SH-SY5Y (cell line): ENCODE measurements at regions not wholly inside any gene's neighbourhood (a gene's known extent, or its start where the extent isn't known, plus 50 kb on each side); places are given as distances from the start of the nearest gene placed in this dataset.

Source experiments
- GATA2 ChIP-seq: IDR thresholded peaks from 2 replicates; pipeline ENCODE4 v1.6.1; 2011; ENCODE audit warnings: mild to moderate bottlenecking, low read depth, low read length
- GATA3 ChIP-seq: IDR thresholded peaks from 2 replicates; pipeline ENCODE4 v1.6.1; 2011; ENCODE audit warnings: low read depth, mild to moderate bottlenecking, low read length, moderate library complexity

DNA sequence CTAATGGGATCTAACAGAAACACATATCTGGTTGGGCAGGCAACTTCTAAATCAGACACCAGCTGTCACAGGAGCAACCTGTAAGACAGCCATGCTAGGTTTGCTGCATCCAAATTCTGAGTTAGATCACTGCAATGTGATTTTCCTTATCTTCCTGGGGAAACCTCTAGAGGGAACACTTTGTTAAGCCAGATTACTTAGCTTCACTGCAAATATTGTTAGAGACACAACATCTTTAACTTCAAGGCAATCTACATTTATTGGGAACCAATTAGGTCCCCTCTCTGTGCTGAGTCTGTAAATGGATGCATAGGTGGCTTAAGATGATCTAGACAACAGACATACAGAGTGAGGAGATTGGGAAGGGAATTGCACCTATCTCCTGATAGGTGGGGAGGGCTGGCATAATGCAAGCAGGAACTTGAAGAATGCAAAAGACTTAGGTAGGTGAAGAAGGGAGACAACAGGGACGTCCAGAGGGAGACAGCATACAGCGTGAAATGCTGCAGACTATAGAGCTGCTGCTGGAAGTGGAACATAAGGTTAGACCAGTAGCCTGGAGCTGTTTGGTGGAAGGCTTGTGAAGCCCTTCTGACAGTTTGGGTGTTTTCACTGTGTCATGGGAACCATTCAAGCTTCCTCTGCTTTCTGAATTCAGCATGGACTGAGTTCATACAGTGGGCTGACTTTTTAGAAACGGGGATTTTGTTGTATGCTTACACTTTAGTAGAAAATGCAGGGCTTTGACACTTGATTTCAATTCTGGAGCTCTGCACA is 109.8 kb upstream of the ELMO1 start:
- TF ChIP-seq GATA3 (no peak), GATA2 (no peak)

DNA sequence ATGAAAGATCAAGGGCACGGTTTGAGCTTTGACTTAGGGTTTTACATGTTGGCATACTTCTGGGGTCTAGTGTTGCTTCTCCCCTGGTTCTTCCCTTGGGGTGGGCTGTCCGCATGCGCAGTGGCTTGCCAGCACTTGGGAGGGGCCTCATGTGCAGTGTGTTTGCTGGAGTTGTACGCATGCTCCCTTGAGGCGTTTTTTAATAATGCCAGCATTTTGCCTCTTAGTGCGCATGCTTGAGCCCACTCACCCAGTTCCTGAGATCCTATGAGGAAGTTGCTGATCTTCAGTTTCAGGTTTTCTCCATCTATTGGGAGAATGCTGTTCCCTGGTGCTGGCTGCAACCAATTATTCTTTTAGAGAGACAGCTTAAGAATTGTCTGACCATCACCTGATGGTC is 113.4 kb upstream of the GPR141 start:
- TF ChIP-seq GATA2 (no peak), GATA3 (no peak)

DNA sequence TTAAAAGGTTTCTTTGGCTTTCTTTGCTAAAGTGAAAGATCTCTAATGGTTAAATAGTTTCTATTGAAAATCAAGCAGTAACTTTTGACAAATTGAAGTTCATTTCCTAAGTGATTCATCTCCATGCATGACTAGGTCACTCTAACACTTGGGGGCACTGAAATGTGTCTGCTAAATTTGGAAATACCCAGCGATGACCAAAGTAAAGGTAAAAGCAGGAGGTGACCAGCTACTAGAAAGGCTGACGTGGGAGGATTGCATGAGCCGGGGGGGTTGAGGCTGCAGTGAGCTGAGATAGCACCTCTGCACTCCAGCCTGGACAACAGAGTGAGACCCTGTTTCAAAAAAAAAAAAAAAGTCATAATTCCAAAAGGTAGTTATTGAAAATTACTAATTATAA is 111.8 kb upstream of the GPR141 start:
- TF ChIP-seq GATA2, result no peak
- no peak for TF ChIP-seq GATA3

DNA sequence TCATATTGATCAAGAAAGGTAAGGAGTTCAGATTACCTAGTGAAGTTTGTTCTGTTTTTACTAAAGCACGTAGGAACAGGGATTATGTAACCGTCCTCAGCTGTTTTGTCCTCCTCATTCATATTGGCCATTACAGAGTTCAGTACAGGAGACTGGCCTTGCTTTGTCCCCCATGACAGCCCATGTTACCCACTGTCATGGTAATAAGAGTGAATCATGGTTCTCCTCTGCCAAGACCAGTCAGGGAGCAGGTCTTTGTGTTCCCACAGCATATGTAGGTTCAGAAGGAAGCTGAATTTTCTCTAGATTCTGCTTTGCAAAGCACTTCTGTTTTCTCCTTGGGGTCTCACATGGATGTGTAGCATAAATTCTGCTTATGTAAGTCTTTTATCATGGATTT is 106.2 kb upstream of the GPR141 start:
- no peak for TF ChIP-seq GATA2

DNA sequence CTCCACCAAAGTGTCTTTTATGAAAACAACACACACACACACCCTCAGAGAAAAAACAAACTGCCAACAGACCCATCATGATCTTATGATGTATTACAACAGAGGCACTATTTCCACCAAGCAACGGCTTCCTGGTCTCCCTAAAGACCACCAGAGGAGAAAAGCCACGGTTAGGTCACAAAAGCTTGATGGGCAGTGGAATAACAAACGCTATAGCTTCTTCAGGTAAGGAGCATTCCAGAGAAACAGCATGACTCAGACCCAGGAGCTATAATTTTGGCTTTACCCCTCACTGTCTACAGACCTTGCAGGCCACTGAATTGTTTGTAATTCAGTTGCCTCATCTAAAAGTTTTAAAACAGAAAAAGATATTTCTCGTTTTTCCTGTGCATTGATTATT is 105.7 kb upstream of the GPR141 start:
- TF ChIP-seq GATA2, result no peak
- TF ChIP-seq GATA3, result no peak

DNA sequence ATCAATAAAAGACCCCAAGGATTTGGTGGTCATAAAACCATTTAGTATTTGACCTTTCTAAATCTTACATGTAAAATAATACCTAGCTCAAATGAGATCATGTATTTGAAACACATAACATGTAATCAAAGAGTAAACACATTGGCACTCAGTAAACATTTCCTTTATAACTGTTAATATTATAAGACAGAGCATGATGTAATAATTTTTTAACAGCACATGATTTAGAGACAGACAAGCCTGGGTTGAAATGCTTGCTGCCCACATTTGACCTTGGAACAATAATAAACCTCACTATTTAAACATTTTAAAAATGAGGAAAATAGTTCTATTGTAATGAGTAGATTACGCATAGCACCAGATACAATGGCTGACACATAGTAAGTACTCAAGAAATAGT is 105.2 kb upstream of the GPR141 start:
- TF ChIP-seq GATA2 (no peak), GATA3 (no peak)

DNA sequence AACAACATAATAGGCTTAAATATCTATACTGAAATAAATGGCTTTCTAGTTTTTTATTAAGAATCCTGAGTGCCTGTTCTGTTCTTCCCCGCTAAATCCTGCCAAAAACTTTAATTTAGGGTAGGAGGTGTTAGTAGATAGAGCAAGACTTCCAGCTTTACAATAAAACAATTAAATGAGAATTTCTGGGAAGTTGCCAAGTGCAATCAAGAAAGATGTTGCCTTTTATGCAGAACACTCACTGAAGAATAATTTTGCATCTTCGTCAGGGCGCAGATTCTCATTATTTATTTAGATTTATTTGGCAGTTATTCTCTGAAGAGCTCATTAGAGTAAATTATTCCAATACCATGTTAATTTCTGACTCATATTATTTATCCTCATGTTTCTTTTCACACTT is 103.2 kb upstream of the GPR141 start:
- TF ChIP-seq GATA2 (no peak), GATA3 (no peak)

DNA sequence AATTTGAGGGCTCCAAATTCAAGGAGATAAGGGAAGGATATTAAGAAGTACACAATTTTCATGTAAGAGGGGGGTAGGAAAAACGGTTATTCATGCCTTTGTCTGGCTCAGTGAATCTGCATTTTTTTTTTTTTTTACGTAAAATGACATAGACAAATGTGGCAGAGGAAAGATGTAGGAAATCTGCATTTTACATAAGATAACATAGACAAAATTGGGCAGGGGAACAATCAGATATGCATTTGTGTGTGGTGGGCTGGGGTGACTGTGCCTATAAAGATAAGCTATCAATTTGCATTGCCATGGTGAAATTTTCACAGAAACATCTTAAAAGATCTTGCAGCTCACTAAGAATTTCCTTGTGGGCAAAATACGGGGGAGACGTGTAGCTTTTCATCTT is 92.7 kb upstream of the GPR141 start:
- TF ChIP-seq GATA2, result peak; percentile 41; the same call in 1 of the 2 replicates
- no peak; the same call in 1 of the 2 replicates for TF ChIP-seq GATA3

DNA sequence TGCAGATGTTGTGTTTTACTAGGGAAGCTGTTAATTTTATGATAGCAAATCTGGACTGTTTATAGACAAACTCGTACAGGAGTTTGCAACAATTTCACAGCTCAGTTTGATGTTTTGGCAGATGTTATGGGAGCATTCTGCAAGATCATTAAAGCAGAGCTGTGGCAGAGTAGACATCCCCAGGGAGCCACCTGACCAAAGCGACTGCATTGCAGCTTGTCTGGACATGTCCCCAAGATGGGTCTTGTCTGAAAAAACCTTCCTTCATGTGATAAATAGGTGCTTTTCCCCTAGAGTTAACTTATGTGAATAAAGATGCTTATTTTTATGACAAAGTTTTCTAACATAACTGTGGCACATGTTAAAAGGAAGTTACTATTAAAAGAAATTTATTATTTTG is 91.2 kb upstream of the GPR141 start:
- TF ChIP-seq GATA3, result no peak
- TF ChIP-seq GATA2, result no peak

DNA sequence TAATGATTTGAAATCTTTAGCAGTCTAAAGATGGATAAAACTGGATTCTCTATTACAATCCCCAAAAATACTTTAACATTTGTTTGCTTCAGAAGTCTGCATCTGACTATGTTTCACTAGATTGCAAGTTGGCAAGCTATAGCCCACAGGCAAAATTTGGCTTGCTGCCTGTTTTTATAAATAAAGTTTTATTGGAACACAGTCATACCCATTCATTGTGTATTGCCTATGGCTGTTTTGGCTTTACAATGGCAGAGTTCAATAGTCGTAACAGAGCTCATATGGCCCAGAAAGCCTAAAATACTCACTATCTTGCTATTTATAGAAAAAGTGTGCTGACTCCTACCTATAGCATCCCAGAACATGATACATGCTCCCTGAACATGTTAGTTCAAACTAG is 89.0 kb upstream of the GPR141 start:
- TF ChIP-seq GATA2 (no peak), GATA3 (no peak)

DNA sequence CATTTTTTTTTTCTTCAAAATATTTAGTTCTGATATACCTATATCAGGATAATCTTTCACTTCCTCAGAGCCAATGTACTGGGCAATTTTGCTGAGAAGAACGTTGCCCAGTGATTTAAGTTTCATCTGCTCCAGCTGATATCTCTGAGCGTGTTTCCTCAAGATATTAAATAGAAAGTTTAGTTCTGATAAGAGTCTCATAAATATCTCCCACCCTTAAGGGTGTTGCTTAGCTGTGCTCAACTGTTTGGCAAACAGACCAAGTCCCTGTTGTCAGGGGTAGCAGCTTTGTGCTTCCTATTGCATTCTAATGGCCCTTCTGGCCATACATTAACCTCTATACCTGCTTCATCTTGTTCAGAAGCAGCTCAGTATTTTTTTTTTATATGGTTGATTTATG is 84.7 kb upstream of the GPR141 start:
- no peak for TF ChIP-seq GATA2
- no peak for TF ChIP-seq GATA3

DNA sequence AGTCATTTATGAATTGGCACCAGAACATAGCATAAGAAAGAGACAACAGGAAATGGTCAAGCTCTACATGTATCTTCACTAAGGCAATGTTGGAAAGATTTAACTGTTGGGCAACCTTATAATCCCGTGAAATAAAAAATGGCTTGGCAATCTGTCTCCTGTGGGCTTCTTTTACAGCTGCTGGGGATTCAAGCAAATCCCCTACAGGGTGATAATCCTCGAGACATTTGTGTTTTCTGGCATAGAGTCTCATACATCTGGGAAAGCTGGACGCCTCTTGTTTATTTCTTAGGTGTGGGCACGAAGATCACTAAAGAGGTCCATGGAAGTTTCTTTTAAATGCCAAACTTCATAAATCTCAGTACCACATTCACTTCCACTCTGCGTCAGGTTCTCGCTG is 82.2 kb upstream of the GPR141 start:
- TF ChIP-seq GATA3, result no peak

DNA sequence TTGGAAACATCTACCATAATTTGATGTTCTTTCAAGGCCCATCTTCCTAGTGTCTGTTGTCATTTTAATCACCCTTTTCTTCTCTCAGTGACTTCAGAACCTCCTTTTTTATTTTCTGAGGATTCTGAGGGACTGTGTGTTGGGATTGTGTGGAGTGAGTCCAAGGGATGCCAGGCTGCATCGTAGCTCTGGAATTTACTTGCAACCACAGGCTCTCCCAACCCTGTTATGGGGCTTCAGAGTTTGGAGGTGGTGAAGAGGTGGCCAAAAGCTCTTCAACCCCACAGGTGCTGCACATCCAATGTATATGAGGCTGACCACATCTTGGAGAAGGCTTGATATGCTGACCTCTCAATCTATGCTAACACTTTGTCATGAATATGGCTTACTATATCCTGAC is 79.5 kb upstream of the GPR141 start:
- TF ChIP-seq GATA2, result no peak
- TF ChIP-seq GATA3, result no peak

DNA sequence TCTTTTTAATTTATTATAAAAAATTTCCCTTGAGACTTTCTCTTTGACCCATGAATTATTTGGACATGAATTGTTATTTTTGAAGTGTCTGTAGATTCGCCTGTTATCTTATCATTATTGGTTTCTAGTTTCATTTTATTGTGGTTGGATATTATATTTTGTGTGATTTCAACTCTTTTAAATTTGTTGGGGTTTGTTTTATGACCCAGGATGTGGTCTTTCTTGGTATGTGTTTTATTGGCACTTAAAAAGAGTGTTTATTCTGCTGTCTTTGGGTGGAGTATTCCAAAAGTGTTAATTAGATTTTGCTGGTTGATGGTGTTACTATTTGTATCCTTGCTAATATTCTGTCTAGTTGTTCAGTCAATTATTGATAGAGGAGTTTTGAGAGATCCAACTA is 50.5 kb upstream of the GPR141 start:
- TF ChIP-seq GATA2, result no peak
- TF ChIP-seq GATA3, result no peak
